ENCODE measurements at regions not wholly inside any gene's neighbourhood (a gene's known extent, or its start where the extent isn't known, plus 50 kb on each side); places are given as distances from the start of the nearest gene placed in this dataset.
"Not testable (repeated sequence)": the region's sequence is repeated elsewhere in the genome, so short reads cannot be mapped to it uniquely, and the experiment has no call there.

DNA sequence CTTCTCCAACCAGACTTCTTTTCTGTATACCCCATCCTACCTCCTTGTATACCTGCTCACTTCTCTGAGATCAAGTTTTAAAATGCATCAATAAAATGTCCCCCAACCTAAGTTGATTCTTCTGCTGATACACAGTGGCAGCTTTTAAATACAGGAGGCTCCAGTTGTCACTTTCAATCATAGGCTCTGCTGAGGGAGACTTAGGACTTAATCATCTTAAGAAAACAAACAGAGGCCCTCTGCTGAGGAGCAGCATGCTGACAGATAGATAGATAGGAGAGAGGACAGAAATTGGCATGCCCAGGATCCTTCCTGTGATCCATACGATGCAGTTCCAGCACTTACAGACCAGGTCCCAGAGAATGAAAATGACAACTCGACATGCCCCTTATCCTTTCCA, 311.0 kb upstream of the PROX1 start:
- intact Hi-C loops (cut with micrococcal nuclease): no loop called here

DNA sequence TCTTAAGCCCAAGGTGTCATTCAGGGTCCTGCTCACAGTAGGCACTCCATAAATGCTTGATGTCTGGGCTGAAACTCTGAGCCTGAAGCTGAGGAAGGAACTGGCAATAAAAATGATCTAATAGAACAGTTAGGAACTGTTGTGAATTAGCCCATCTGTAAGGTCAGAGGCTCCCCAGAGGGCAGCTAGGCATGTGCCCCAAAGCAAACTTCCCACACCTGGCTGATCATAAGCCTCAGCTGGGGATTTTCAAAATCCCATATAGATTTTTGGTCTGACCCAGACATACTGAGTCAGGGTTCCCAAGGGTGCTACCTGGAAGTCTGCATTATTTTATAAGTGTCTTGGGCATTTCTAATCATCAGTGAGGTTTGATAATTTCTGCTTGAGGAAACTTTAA, 309.4 kb upstream of the PROX1 start:
- intact Hi-C loops (cut with micrococcal nuclease): no loop called here

- intact Hi-C loops (cut with micrococcal nuclease): no loop called here
These were observed 309.0 kb upstream of the PROX1 start for GRCh38 chr1:213678753-213679152.

- intact Hi-C loops (cut with micrococcal nuclease): no loop called here
These were observed 308.6 kb upstream of the PROX1 start for GRCh38 chr1:213679153-213679552.

GRCh38 chr1:213680677-213681325, 307.0 kb upstream of the PROX1 start:
- intact Hi-C loops (cut with micrococcal nuclease): no loop called here

DNA sequence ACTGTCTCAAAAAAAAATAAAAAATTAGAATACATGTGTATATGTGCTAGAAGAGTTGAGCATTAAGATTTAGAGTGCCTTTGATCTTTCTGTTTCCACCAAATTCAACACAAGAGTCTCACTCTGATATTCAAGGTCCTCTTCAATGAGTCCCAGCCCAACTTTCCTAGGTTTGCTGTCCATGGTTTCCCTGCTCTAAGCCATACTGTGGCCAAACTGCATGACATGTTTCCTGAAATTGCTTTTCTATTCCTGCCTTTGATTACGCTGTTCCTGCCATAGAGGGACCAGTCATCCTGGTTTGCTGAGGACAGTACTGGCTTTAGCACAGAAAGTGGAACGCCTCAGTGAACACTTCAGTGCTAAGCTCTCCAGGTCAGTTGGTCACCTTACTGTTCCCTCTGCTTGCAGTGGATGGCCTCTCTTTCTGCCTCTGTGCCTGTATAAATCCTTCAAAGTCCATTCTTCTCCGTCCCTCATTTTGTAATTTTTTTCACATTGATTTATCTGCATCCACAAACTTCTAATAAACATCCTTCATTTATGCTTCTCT, 305.9 kb upstream of the PROX1 start:
- intact Hi-C loops (cut with micrococcal nuclease): no loop called here

DNA sequence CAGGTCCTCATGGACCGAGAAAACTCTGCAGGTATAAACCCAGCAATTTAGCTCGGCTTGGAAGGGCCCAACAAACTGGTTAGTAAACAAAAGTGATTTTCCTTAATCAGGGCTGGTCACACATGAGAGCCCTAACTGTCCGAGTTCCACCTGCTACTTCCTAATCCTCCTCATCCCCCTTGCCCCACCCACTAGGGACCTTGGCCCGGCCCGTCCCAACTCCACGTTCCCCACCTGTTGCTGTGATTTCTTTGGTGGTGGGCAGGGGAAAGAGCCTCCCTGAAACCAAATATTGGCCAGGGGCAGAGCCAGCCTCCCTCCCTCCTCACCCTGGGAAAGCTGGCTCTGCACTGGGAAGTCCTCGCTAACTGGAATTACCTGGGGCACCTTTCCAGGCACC, 304.2 kb upstream of the PROX1 start:
- intact Hi-C loops (cut with micrococcal nuclease): no loop called here

- intact Hi-C loops (cut with micrococcal nuclease): no loop called here
These were observed 303.3 kb upstream of the PROX1 start for GRCh38 chr1:213684454-213684853.

DNA sequence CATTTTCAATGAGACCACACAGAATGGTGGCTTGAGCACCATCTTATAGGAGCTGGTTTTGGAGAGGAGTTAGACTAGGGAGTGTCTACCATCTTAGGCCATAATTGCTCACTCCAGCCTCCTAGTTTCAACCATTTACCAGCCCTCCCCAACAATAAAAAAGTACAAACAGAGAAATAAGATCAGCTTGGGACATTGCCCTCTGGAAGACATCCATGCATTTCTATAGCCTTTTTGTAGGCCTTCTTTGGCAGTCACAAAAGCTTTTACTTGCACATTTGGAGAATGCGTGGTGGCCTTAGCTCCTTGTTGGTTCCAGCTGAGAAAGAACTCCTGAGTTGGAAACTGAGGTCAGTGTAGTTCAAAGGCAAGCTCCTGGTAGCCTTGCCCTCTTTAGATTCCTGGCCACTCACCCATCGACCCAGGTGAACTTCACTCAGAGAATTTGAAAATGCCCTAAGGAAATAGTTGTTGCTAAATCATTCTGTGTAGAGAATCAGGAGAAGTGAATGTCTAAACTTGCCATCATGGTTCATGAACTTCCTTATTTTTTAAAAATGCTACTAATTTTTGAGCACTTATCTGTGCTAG, 301.7 kb upstream of the PROX1 start:
- intact Hi-C loops (cut with micrococcal nuclease): no loop called here

DNA sequence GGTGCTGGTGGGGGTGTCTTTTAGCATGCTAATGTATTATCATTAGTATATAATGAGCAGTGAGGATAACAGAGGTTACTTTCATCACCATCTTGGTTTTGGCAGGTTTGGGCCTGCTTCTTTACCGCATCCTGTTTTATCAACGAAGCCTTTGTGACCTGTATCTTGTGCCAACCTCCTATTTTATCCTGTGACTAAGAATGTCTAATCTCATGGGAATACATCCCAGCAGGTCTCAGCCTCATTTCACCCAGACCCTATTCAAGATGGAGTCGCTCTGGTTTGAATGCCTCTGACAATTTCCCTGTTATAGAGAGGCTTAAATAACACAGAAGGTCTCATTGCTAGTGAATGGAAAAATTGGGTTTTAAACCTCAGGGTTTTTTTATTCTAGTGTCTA, 300.8 kb upstream of the PROX1 start:
- intact Hi-C loops (cut with micrococcal nuclease): no loop called here

DNA sequence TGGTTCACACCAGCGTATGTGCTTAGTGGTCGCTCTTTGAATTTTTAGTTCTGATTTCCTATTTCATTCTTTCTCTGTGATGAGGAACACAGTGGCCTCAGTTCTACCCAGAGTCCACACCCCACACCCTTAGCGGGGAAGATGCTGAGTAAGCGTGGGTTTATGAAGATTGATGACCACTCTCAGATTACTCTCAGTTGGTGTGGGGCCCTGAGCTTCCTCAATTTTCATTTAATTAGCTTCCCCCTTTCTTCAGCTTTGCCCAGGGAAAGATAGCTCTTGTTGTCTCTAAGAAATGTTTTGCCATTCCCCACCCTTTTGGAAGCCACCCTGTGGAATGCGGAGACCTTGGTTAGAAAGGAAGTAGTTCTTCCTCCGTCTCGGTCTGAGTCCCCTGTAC, 299.9 kb upstream of the PROX1 start:
- intact Hi-C loops (cut with micrococcal nuclease): no loop called here

DNA sequence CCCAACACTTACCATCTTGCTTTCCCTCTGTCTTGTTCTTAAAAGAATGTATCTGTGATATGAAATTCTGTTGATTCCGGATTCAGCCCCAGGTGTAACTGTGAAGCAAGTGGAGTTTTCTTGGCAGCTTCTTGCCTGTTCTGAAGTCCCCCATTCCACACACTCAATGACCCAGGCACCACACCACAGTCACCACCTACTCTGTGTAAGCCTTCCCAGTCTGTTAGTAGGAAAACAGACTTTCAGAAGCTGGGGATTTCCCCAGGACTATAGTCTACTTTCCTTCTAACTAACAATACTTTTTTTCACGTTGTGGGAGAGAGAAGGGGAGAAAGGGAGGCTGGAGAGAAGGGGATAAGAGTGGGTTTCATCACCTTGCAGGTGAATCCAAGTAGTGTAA, 299.1 kb upstream of the PROX1 start:
- intact Hi-C loops (cut with micrococcal nuclease): no loop called here

DNA sequence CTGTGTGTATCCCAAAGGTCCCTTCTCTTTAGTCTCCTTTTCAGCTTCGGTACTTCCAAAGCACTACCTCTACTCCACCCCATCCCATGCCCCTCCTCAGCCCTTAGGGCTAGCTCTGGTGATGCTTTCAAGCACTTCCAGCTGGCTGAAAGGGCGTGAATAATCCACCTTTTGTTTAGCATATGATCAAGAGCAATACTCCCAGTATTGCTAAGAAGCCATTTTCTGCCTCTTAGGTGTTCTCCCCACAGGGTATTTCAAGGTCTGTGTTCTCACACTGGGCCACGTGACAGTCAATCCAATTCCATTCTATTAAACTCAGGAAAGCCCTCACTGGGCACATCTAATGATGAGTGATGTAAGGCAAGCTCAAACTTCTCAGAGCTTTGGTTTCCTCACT, 298.5 kb upstream of the PROX1 start:
- intact Hi-C loops (cut with micrococcal nuclease): no loop called here

- intact Hi-C loops (cut with micrococcal nuclease): no loop called here
These were observed 297.3 kb upstream of the PROX1 start for GRCh38 chr1:213690341-213690917.

DNA sequence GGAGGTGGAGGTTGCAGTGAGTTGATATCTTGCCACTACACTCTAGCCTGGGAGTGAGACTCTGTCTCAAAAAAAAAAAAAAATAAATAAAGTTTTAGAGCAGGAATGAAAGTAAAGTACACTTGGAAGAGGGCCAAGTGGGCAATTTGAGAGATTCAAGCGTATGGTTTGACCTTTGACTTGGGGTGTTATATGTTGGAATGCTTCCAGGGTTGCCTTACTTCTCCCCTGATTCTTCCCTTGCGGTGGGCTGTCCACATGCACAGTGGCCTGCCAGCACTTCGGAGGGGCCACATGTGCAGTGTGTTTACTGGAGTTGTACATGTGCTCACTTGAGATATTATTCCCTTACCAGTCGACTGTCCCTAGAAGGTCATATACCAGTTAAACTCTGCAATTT, 295.5 kb upstream of the PROX1 start:
- intact Hi-C loops (cut with micrococcal nuclease): no loop called here

GRCh38 chr1:213693864-213694263, 293.9 kb upstream of the PROX1 start:
- intact Hi-C loops (cut with micrococcal nuclease): no loop called here

DNA sequence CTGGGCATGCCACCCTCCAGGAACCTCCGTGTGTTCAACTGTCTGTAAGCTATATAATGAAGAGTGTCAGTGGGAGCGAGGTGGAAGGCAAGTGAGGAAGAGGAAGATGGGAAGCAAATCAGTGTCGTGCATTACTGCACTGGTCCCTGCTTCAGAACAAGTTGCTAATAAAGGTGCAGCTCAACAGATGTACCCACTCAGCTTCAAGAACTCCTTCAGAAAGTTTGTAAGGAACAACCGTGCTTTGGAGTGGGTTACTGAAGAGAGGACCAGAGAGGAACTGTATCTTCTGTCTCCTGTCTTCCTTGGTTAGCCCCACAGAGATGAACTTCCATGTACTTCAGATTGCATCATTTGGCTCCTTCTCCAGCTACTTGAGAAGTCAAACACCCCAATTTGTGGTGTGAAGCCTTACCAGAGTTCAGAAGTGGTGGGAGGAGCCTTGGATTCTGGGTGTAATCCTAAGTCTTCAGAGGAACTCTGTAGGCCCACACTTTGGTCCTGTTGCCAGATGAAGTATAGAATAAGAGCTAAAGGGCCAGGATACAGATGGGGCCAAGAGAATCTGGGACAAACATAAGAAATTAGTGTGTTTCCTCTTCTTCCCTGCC, 290.5 kb upstream of the PROX1 start:
- intact Hi-C loops (cut with micrococcal nuclease): no loop called here

GRCh38 chr1:213698092-213698702, 289.6 kb upstream of the PROX1 start:
- intact Hi-C loops (cut with micrococcal nuclease): no loop called here

- intact Hi-C loops (cut with micrococcal nuclease): no loop called here
These were observed 285.1 kb upstream of the PROX1 start for GRCh38 chr1:213702703-213703102.

DNA sequence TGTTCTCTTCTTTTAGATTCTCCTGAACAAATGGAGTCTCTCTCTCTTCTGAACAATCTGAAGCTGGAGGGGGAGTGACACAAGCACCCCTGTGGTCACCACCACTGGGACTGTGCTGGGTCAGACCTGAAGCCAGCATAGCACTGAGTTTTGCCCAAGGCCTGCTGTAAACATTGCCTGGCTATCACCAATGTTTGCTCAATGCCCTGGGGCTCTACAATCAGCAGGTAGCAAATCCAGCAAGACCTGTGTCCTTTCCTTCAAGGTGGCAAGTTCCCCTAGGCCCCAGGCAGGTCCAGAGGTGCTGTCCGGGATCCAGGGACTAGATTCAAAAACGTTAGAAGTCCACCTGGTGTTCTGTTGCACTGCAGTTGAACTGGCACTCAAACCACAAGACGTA, 282.8 kb upstream of the PROX1 start:
- intact Hi-C loops (cut with micrococcal nuclease): no loop called here

DNA sequence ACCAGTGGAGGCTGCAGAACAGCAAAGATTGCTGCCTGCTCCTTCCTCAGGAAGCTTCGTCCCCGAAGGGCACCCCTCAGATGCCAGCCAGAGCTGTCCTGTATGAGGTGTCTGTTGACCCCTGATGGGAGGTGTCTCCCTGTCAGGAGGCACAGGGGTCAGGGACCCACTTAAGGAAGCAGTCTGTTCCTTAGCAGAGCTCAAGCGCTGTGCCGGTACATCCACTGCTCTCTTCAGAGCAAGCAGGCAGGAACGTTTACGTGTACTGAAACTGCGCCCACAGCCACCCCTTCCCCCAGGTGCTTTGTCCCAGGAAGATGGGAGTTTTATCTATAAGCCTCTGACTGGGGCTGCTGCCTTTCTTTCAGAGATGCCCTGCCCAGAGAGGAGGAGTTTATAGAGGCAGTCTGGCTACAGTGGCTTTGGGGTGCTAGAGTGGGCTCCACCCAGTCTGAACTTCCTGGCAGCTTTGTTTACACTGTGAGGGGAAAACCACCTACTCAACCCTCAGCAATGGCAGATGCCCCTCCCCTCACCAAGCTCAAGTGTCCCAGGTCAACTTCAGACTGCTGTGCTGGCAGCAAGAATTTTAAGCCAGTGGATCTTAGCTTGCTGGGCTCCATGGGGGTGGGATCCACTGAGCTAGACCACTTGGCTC, 275.8 kb upstream of the PROX1 start:
- intact Hi-C loops (cut with micrococcal nuclease): not testable (repeated sequence)

DNA sequence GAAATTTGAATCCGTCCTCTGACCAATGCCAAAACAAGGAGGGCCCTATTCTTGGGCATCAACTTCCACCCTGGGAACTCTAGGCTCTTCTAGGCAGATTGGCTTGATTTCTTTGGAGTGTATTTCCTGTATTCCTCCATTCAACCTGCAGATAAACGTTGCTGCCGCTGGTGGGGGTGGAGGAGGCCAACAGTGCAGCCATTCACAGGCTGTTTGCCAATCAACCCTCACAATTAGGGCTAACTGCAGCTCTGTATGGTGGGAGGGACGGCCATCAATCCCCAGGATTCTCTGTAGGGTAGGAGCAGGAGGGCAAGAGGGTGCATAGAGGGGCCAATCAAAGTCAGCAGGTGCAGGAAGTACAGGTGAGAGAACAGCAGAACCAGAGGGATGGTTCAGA, 273.1 kb upstream of the PROX1 start:
- intact Hi-C loops (cut with micrococcal nuclease): no loop called here

Data from T-helper 2 cell treated with Interferon-gamma antibody and Interleukin-4, amounts not matched to agents 100 ng/mL and 5 ng/mL, for 36 hours (primary cell).